HFF-Myc (cell line): ENCODE measurements at regions not wholly inside any gene's neighbourhood (a gene's known extent, or its start where the extent isn't known, plus 50 kb on each side); places are given as distances from the start of the nearest gene placed in this dataset.

Experiments
- DNase-seq: peaks from one replicate; pipeline ENCODE4 v3.0.0-alpha.2; 2011; ENCODE audit warnings: low read depth; ENCODE audit errors: extremely low read depth
- H3K4me3 ChIP-seq: replicated peaks from 2 replicates; pipeline ENCODE4 v1.5.1; 2011; ENCODE audit warnings: low read depth, mild to moderate bottlenecking, control low read depth, low read length
- CTCF ChIP-seq: IDR thresholded peaks from 2 replicates; pipeline ENCODE4 v1.5.1; 2012; ENCODE audit warnings: mild to moderate bottlenecking, low read depth, low read length, control low read depth; ENCODE audit errors: missing control alignments

GRCh38 chr16:6249863-6250262 is 1082.8 kb upstream of the RBFOX1 start:
- no peak for DNase-seq
- TF ChIP-seq CTCF: no peak

GRCh38 chr16:6248199-6248598 is 1084.4 kb upstream of the RBFOX1 start:
- H3K4me3 ChIP-seq: no peak overlapping the region
- TF ChIP-seq CTCF: no peak
- DNase-seq: no peak

More at GRCh38 chr16:6249863-6250262, 1082.8 kb upstream of the RBFOX1 start:
- H3K4me3 ChIP-seq: no peak overlapping the region

GRCh38 chr16:6247775-6248174 is 1084.9 kb upstream of the RBFOX1 start:
- no peak for TF ChIP-seq CTCF
- no peak for DNase-seq
- no peak overlapping the region for H3K4me3 ChIP-seq

GRCh38 chr16:6247150-6247549 is 1085.5 kb upstream of the RBFOX1 start:
- TF ChIP-seq CTCF: no peak
- no peak overlapping the region for H3K4me3 ChIP-seq
- DNase-seq: no peak

- TF ChIP-seq CTCF: no peak
- no peak overlapping the region for H3K4me3 ChIP-seq
Measured at GRCh38 chr16:6246266-6246665, 1086.4 kb upstream of the RBFOX1 start.

GRCh38 chr16:6232056-6232455 is 1100.6 kb upstream of the RBFOX1 start:
- no peak overlapping the region for H3K4me3 ChIP-seq
- no peak for TF ChIP-seq CTCF
- DNase-seq: no peak

More at GRCh38 chr16:6246266-6246665, 1086.4 kb upstream of the RBFOX1 start:
- no peak for DNase-seq

GRCh38 chr16:6231398-6231797 is 1101.2 kb upstream of the RBFOX1 start:
- H3K4me3 ChIP-seq: no peak overlapping the region
- TF ChIP-seq CTCF: no peak
- DNase-seq: no peak
